OCI-LY7 (cell line): ENCODE measurements at regions not wholly inside any gene's neighbourhood (a gene's known extent, or its start where the extent isn't known, plus 50 kb on each side); places are given as distances from the start of the nearest gene placed in this dataset.

Experiments
- EZH2phosphoT487 ChIP-seq: fragments of 200-600 bp; sonication (generic); IDR thresholded peaks from 2 replicates; pipeline ENCODE4 v1.6.1; 2018; ENCODE audit warnings: low read depth, borderline replicate concordance, mild to moderate bottlenecking, mixed run types, antibody characterized with exemption, low read length, moderate library complexity, mixed read lengths
- TF ChIP-seq, protein P1 (sequence below): fragments of 200-600 bp; sonication (generic); conservative IDR thresholded peaks from 2 replicates; pipeline ENCODE4 v1.5.1; 2014; ENCODE audit warnings: mild to moderate bottlenecking, antibody characterized with exemption, low read length, moderate library complexity, mixed read lengths

DNA sequence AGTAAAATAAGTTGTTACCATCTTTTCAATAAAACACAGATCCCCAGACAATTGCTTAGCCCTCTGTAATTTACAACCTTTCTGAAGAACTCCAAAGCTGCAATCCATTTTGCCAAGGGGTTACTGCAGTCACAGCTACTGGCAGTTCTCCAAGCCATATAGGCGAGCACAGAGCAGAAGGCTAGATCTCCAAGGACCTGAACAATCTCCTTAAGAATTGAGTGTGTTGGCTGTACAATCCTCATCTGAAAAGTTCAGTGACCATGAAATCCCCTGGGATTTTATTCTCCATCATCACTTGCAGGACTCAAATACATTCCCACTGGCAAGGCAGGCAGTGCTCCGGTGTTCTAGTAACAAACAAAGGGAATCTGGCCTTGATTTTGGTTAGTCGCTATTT, 103.9 kb upstream of the LRP1B start:
- TF ChIP-seq, protein P1, sequence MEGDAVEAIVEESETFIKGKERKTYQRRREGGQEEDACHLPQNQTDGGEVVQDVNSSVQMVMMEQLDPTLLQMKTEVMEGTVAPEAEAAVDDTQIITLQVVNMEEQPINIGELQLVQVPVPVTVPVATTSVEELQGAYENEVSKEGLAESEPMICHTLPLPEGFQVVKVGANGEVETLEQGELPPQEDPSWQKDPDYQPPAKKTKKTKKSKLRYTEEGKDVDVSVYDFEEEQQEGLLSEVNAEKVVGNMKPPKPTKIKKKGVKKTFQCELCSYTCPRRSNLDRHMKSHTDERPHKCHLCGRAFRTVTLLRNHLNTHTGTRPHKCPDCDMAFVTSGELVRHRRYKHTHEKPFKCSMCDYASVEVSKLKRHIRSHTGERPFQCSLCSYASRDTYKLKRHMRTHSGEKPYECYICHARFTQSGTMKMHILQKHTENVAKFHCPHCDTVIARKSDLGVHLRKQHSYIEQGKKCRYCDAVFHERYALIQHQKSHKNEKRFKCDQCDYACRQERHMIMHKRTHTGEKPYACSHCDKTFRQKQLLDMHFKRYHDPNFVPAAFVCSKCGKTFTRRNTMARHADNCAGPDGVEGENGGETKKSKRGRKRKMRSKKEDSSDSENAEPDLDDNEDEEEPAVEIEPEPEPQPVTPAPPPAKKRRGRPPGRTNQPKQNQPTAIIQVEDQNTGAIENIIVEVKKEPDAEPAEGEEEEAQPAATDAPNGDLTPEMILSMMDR = no peak
- no peak for TF ChIP-seq EZH2phosphoT487
